ENCODE measurements at regions not wholly inside any gene's neighbourhood (a gene's known extent, or its start where the extent isn't known, plus 50 kb on each side); places are given as distances from the start of the nearest gene placed in this dataset.

DNA sequence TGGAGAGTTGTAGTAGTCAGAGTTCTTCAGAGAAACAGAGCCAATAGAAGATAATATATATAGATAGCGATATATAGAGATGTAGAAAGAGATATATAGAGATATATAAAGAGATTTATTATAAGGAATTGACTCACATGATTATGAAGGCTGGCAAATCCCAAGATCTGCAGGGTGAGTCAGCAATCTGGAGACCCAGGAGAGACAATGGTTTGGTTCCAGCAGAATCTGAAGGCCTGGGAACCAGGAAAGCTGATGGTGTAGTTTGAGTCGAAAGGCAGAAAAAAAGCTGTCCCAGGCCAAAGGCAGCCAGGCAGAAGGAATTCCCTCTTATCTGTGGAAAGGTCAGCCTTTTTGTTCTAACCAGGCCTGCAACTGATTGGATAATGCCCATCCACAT lies 194.1 kb downstream of the NUFIP1 start:
- Mint-ChIP-seq H3K4me1 (ENCODE audit: low read depth, unreplicated experiment) (peaks cover 1% of the 10 kb centered on the region), H3K4me3 (ENCODE audit: unreplicated experiment) (no peak overlapping the region), H3K9me3 (ENCODE audit: unreplicated experiment) (no peaks in the 10 kb centered on the region), H3K27me3 (ENCODE audit: low read depth, unreplicated experiment) (no peaks in the 10 kb centered on the region), H3K36me3 (ENCODE audit: low read depth, unreplicated experiment) (no peaks in the 10 kb centered on the region), H3K27ac (ENCODE audit: unreplicated experiment) (peak overlapping the region; percentile 64)
- H4K20me1 ChIP-seq (ENCODE audit: insufficient read depth, low read length), result no peaks in the 10 kb centered on the region
- no peaks in the 10 kb centered on the region for H3K9me3 ChIP-seq (ENCODE audit: insufficient read depth, low read depth, low read length)
- H3K9ac ChIP-seq (ENCODE audit: low read length), result no peak overlapping the region
- H3K4me3 ChIP-seq (ENCODE audit: insufficient read depth, low read depth, low read length), result no peak overlapping the region
- DNase-seq (ENCODE audit: low read depth) (no peak), FAIRE-seq (no peak)
- H3K36me3 ChIP-seq (ENCODE audit: insufficient read depth, low read length), result no peaks in the 10 kb centered on the region
- no peak overlapping the region for H3K27ac ChIP-seq (ENCODE audit: low read depth, low read length)
- TF ChIP-seq, protein P1, sequence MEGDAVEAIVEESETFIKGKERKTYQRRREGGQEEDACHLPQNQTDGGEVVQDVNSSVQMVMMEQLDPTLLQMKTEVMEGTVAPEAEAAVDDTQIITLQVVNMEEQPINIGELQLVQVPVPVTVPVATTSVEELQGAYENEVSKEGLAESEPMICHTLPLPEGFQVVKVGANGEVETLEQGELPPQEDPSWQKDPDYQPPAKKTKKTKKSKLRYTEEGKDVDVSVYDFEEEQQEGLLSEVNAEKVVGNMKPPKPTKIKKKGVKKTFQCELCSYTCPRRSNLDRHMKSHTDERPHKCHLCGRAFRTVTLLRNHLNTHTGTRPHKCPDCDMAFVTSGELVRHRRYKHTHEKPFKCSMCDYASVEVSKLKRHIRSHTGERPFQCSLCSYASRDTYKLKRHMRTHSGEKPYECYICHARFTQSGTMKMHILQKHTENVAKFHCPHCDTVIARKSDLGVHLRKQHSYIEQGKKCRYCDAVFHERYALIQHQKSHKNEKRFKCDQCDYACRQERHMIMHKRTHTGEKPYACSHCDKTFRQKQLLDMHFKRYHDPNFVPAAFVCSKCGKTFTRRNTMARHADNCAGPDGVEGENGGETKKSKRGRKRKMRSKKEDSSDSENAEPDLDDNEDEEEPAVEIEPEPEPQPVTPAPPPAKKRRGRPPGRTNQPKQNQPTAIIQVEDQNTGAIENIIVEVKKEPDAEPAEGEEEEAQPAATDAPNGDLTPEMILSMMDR (IDR thresholded peaks at IDR 0.05; ENCODE audit: insufficient read depth, low read depth, low read length), result no peak
- no peak for TF ChIP-seq EZH2 (IDR thresholded peaks at IDR 0.05; ENCODE audit: insufficient read depth, low read length)
- H3K4me1 ChIP-seq (ENCODE audit: insufficient read depth, low read length), result no peaks in the 10 kb centered on the region
- no peaks in the 10 kb centered on the region for H3K79me2 ChIP-seq (ENCODE audit: insufficient read depth, low read length)
- H2AFZ ChIP-seq (ENCODE audit: low read depth, low read length), result no peak overlapping the region
- H3K27me3 ChIP-seq (ENCODE audit: insufficient read depth, low read length), result no peaks in the 10 kb centered on the region
- H3K4me2 ChIP-seq (ENCODE audit: low read length), result no peak overlapping the region

DNA sequence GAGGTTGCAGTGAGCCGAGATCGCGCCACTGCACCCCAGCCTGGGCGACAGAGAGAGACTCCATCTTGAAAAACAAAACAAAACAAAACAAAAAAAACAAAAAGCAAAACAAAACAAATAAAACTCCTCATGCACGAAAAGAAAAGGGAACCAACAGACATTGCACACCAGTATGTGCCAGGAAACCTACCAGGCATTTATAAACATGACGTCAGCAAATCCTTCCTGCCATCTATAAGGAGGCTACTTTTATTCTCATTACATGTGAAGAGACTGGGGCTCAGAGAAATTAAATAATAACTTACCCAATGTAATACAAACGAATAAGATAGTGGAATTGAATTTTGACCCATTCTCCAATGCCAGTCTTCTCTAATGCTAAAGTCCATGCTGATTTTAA lies 197.2 kb downstream of the NUFIP1 start:
- Histone ChIP-seq H3K9me3 (ENCODE audit: insufficient read depth, low read depth, low read length) (no peaks in the 10 kb centered on the region), H3K4me3 (ENCODE audit: insufficient read depth, low read depth, low read length) (no peak overlapping the region), H3K9ac (ENCODE audit: low read length) (no peak overlapping the region), H3K36me3 (ENCODE audit: insufficient read depth, low read length) (no peaks in the 10 kb centered on the region), H4K20me1 (ENCODE audit: insufficient read depth, low read length) (no peaks in the 10 kb centered on the region), H3K79me2 (ENCODE audit: insufficient read depth, low read length) (no peaks in the 10 kb centered on the region), H2AFZ (ENCODE audit: low read depth, low read length) (no peak overlapping the region), H3K4me1 (ENCODE audit: insufficient read depth, low read length) (no peaks in the 10 kb centered on the region), H3K27me3 (ENCODE audit: insufficient read depth, low read length) (no peaks in the 10 kb centered on the region), H3K4me2 (ENCODE audit: low read length) (no peak overlapping the region), H3K27ac (ENCODE audit: low read depth, low read length) (no peak overlapping the region)
- FAIRE-seq (no peak), DNase-seq (ENCODE audit: low read depth) (no peak)
- no peaks in the 10 kb centered on the region for H3K9me3 Mint-ChIP-seq (ENCODE audit: unreplicated experiment)
- TF ChIP-seq, protein P1 (IDR thresholded peaks at IDR 0.05; ENCODE audit: insufficient read depth, low read depth, low read length), result no peak
- no peak for TF ChIP-seq EZH2 (IDR thresholded peaks at IDR 0.05; ENCODE audit: insufficient read depth, low read length)
- H3K27me3 Mint-ChIP-seq (ENCODE audit: low read depth, unreplicated experiment), result peaks cover 2% of the 10 kb centered on the region
- H3K4me3 Mint-ChIP-seq (ENCODE audit: unreplicated experiment), result no peak overlapping the region
- H3K27ac Mint-ChIP-seq (ENCODE audit: unreplicated experiment), result no peak overlapping the region
- H3K36me3 Mint-ChIP-seq (ENCODE audit: low read depth, unreplicated experiment), result no peaks in the 10 kb centered on the region
- H3K4me1 Mint-ChIP-seq (ENCODE audit: low read depth, unreplicated experiment), result peaks cover 1% of the 10 kb centered on the region

DNA sequence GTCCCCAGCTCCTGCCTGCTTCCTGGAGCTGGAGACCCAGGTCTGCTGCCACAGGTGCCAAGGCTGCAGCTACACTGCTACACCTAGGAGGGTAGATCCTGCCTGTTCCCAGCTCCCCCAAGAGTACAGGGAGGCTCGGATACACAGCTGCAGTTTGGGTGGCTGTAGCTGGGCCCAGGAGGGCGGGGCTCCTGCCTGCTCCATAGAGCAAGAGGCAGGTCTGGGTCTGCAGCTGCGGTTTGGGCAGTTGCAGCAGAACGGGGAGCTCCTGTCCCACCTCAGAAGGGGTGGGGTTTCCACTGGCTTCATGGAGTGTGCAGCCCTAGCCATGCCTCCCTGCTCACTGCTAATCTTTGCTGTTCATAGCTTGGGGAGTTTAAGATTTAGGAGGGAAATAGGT lies 199.0 kb downstream of the NUFIP1 start:
- Mint-ChIP-seq H3K4me3 (ENCODE audit: unreplicated experiment) (no peak overlapping the region), H3K4me1 (ENCODE audit: low read depth, unreplicated experiment) (no peaks in the 10 kb centered on the region), H3K27me3 (ENCODE audit: low read depth, unreplicated experiment) (peaks cover 2% of the 10 kb centered on the region), H3K36me3 (ENCODE audit: low read depth, unreplicated experiment) (no peaks in the 10 kb centered on the region), H3K9me3 (ENCODE audit: unreplicated experiment) (no peaks in the 10 kb centered on the region), H3K27ac (ENCODE audit: unreplicated experiment) (no peak overlapping the region)
- Histone ChIP-seq H3K4me3 (ENCODE audit: insufficient read depth, low read depth, low read length) (no peak overlapping the region), H3K9me3 (ENCODE audit: insufficient read depth, low read depth, low read length) (no peaks in the 10 kb centered on the region), H3K79me2 (ENCODE audit: insufficient read depth, low read length) (no peaks in the 10 kb centered on the region), H4K20me1 (ENCODE audit: insufficient read depth, low read length) (no peaks in the 10 kb centered on the region), H3K36me3 (ENCODE audit: insufficient read depth, low read length) (no peaks in the 10 kb centered on the region), H2AFZ (ENCODE audit: low read depth, low read length) (no peak overlapping the region), H3K9ac (ENCODE audit: low read length) (no peak overlapping the region), H3K4me1 (ENCODE audit: insufficient read depth, low read length) (no peaks in the 10 kb centered on the region), H3K27ac (ENCODE audit: low read depth, low read length) (no peak overlapping the region), H3K27me3 (ENCODE audit: insufficient read depth, low read length) (no peaks in the 10 kb centered on the region), H3K4me2 (ENCODE audit: low read length) (no peak overlapping the region)
- DNase-seq (ENCODE audit: low read depth) (no peak), FAIRE-seq (no peak)
- TF ChIP-seq EZH2 (IDR thresholded peaks at IDR 0.05; ENCODE audit: insufficient read depth, low read length), result no peak
- TF ChIP-seq, protein P1 (IDR thresholded peaks at IDR 0.05; ENCODE audit: insufficient read depth, low read depth, low read length), result no peak
